NCI-H1417 treated with DMSO at 0.1 percent for 48 hours (cell line): ENCODE measurements at regions not wholly inside any gene's neighbourhood (a gene's known extent, or its start where the extent isn't known, plus 50 kb on each side); places are given as distances from the start of the nearest gene placed in this dataset.
"Not testable (repeated sequence)": the region's sequence is repeated elsewhere in the genome, so short reads cannot be mapped to it uniquely, and the experiment has no call there.

Experiments
- DNase-seq: peaks from one replicate; lab custom pipeline; 2025; lab: John Stamatoyannopoulos, UW

DNA sequence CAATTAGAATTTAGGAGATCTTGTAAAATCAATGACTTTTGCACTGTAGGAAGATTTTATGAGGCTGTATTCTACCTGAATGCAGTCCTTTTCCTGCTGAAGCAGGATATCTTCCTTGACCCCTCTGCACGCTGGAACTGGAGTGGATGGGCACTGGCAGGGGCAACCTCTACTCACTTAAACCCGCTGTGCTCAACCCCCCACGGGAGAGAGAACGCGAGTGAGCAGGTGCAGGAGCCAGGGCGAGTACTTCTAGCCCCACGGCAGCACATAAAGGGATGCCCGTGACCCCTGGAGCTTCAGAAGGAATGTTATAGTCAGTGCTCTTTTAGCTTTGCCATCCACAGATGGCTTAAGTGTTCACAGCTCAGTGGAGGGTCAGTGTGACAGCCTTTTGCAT lies 1144.8 kb downstream of the EPHA7 start:
- no peak for DNase-seq

- no peak for DNase-seq
Observed at GRCh38 chr6:92273694-92274093, 1145.7 kb downstream of the EPHA7 start.

GRCh38 chr6:92271091-92271490 lies 1148.3 kb downstream of the EPHA7 start:
- DNase-seq = no peak

DNA sequence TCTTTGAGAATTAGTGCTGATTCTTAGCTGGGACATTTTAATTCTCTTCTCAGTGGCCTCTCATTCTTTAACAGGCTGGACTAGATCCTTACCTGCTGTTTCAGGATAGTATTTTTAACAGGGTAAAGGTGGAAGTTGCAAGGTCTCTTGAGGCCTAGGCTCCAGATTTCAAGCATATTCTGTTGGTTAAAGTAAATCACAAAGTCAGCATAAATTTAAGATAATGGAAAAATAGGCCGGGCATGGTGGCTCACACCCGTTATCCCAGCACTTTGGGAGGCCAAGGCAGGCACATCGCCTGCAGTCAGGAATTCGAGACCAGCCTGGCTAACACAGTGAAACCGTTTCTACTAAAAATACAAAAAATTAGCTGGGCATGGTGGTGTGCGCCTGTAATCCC lies 1149.0 kb downstream of the EPHA7 start:
- no peak for DNase-seq

- DNase-seq = no peak
Observed at GRCh38 chr6:92267335-92267734, 1152.0 kb downstream of the EPHA7 start.

DNA sequence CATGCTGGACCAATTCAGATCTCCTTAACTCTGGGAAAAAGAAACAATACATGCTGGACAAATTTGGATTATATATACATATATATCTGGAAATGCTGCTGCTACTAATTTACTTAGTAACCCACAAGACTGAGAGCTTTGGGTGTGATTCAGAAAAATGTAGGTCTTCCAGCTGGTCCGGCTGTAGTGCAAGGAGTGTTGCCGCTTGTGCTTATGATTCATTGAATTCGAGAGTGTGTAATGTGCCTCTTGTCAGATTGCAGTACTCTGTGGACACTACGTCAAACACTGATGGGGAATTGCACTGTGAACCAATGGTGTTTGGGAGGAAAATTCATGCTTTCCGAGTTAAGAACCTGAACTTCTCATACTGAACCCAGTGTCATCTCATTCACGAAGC lies 1155.5 kb downstream of the EPHA7 start:
- no peak for DNase-seq

- DNase-seq = no peak
Observed at GRCh38 chr6:92259171-92259570, 1160.2 kb downstream of the EPHA7 start.

- no peak for DNase-seq
Observed at GRCh38 chr6:92243315-92243714, 1176.0 kb downstream of the EPHA7 start.

GRCh38 chr6:92231171-92231701 lies 1188.1 kb downstream of the EPHA7 start:
- DNase-seq = peak; percentile 92

GRCh38 chr6:92219987-92220386 lies 1199.4 kb downstream of the EPHA7 start:
- not testable (repeated sequence) for DNase-seq

GRCh38 chr6:92216717-92217116 lies 1202.6 kb downstream of the EPHA7 start:
- DNase-seq = no peak

- DNase-seq = no peak
Observed at GRCh38 chr6:92201618-92202017, 1217.7 kb downstream of the EPHA7 start.

GRCh38 chr6:92196325-92196724 lies 1223.0 kb downstream of the EPHA7 start:
- DNase-seq = no peak

DNA sequence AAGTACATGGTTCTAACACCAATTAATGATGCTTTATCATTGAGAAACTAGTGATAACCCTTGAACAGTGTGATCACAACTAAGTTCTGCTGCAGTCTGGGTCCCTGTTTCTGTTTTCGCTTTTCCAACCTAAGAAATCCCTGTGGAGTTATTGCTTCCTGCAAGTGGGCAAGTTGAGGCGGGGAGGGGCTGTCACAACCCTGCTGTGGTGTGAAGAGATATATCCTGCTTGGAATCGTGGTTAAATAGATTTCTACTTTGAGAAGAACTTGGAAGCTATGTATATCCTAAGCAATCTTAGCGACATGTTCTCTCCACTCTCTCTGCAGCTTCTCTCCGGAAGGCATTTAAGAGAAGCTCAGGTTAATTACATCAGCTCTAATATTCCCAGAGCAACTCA lies 1223.6 kb downstream of the EPHA7 start:
- no peak for DNase-seq

- DNase-seq = no peak
Observed at GRCh38 chr6:92188016-92188415, 1231.3 kb downstream of the EPHA7 start.

DNA sequence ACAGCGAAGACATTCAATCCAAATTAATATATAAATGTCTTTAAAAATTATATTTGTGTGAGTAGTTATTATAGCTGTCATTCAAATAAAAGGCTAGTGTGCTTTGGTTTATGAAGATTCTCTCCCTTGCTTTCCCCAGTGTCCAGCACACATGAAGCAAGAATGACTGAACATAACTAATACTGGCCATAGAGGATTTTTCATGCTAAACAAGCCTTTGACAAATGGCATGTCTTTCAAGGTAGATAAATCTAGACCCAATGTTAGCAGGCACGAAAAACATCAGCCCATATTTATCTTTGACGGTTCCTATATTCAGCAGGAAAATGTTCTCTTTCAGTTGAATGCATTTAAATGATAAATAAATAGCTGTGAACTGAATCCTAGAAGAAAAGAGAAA lies 1234.4 kb downstream of the EPHA7 start:
- DNase-seq = no peak

DNA sequence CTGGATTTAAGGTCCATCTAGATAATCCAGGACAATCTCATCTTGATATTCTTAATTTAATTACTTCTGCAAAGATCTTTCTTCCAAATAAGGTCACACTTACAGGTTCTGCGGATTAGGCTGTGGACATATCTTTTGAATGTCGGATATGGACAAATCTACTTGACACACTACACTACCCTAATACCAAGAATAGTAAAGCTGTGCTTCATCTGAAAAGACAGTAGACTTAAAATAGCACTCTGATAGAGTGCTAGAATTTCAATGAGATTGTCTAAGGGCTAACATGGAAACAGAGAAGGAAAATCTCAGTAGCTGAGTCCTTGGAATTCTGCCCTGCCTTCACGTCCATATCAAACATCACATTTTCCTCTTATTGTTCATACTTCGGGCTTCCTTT lies 1238.0 kb downstream of the EPHA7 start:
- DNase-seq = no peak

GRCh38 chr6:92180090-92180489 lies 1239.3 kb downstream of the EPHA7 start:
- DNase-seq = no peak

DNA sequence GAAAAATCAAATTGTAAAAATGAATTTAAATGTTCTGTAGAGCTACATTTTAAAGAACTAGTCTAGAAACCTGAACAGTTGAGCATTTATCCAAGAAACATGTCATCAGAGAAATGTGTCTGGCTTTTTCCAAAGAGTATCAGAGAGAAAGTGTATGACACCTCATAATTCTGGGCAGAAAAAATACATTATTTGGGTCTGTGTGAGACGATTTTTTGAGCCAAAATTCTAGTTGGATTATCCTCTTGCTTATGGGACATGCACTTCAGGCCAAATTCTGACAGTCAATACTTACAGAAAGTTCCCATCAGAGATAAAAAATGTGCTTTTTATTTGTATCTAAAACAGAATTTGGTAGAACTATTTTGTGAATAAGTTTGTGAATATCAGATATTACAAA lies 1242.7 kb downstream of the EPHA7 start:
- DNase-seq = no peak

- no peak for DNase-seq
Observed at GRCh38 chr6:92174398-92175073, 1244.8 kb downstream of the EPHA7 start.

- peak; percentile 23 for DNase-seq
Observed at GRCh38 chr6:92169506-92169905, 1249.9 kb downstream of the EPHA7 start.

GRCh38 chr6:92166666-92167065 lies 1252.7 kb downstream of the EPHA7 start:
- no peak for DNase-seq

DNA sequence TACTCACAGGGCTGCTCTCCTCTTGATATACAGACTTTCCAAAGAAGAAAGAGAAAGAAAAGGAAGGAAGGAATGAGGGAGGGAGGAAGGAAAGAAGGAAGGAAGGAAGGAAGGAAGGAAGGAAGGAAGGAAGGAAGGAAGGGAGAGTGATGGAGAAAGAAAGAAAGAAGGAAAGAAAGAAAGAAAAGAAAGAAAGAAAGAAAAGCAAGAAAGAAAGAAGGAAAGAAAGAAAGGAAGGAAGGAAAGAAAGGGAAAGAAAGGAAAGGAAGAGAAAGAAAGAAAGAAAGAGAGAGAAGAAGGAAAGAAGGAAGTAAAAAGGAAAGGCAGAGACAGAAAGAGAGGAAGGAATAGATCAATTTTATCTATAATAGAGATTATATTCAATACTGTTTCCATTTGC lies 1257.4 kb downstream of the EPHA7 start:
- DNase-seq = no peak

DNA sequence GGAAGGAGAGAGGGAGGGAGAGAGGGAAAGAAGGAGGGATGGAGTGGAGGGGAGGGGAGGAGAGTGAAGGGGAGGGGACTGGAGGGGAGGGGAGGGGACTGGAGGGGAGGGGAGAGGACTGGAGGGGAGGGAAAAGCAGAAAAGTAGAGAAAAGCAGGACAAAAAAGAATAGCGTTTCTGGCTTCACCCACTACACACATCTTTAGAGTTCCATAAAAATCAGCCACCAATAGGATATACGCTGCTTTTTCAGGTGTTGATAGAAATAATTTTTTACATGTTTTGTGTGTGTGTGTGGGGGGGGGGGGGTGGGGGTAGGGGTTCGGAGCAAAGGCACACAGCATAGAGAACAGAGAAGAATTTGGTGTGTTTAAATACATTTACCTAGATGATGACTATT lies 1259.1 kb downstream of the EPHA7 start:
- DNase-seq = no peak
